ENCODE measurements at regions not wholly inside any gene's neighbourhood (a gene's known extent, or its start where the extent isn't known, plus 50 kb on each side); places are given as distances from the start of the nearest gene placed in this dataset.
"Not testable (repeated sequence)": the region's sequence is repeated elsewhere in the genome, so short reads cannot be mapped to it uniquely, and the experiment has no call there.

DNA sequence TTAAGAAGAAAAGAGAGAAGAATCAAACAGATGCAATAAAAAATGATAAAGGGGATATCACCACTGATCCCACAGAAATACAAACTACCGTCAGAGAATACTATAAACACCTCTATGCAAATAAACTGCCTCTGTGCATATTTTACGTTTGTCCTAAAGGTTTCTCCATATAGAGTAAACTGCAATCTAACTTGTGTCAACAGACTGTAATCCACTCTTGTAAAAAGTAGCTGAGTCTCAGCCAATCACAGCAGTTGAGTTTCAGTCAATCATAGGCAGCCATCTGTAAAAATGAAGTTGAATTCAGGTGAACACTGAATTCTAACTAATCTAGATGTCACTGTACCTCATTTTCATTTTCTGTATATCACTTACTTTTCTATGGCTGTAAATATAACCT lies 112.2 kb upstream of the SYNCRIP start:
- Histone ChIP-seq H3K36me3 (ENCODE audit: control insufficient read depth, insufficient read depth, low read length) (no peaks in the 10 kb centered on the region), H3K4me1 (ENCODE audit: control insufficient read depth, insufficient read depth, low read length) (no peaks in the 10 kb centered on the region), H3K27me3 (ENCODE audit: control insufficient read depth, insufficient read depth, low read length) (no peaks in the 10 kb centered on the region), H3K9me3 (replicated peaks; ENCODE audit: control insufficient read depth, low read depth, low read length) (no peaks in the 10 kb centered on the region), H3K27ac (ENCODE audit: low read length) (no peak overlapping the region), H3K4me3 (ENCODE audit: low read length) (no peak overlapping the region)
- WGBS (ENCODE audit: insufficient coverage): 57% methylated on average over 1 of the region's 2 CpGs
- DNase-seq: no peak

DNA sequence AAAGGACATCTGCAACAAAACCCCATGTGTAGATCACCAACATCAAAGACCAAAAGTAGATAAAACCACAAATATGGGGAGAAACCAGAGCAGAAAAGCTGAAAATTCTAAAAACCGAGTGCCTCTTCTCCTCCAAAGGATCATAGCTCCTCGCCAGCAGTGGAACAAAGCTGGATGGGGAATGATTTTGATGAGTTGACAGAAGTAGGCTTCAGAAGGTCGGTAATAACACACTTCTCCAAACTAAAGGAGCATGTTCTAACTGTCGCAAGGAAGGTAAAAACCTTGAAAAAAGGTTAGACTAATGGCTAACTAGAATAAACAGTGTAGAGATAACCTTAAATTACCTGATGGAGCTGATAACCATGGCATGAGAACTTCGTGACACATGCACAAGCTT lies 109.9 kb upstream of the SYNCRIP start:
- Histone ChIP-seq H3K27me3 (ENCODE audit: control insufficient read depth, insufficient read depth, low read length) (no peaks in the 10 kb centered on the region), H3K4me1 (ENCODE audit: control insufficient read depth, insufficient read depth, low read length) (no peaks in the 10 kb centered on the region), H3K27ac (ENCODE audit: low read length) (no peak overlapping the region), H3K9me3 (replicated peaks; ENCODE audit: control insufficient read depth, low read depth, low read length) (no peaks in the 10 kb centered on the region), H3K36me3 (ENCODE audit: control insufficient read depth, insufficient read depth, low read length) (no peaks in the 10 kb centered on the region), H3K4me3 (ENCODE audit: low read length) (no peak overlapping the region)
- no CpG with 5 or more reads among the region's 5 CpGs for WGBS (ENCODE audit: insufficient coverage)
- DNase-seq: no peak

- H3K27me3 ChIP-seq (ENCODE audit: control insufficient read depth, insufficient read depth, low read length): no peaks in the 10 kb centered on the region
- no peaks in the 10 kb centered on the region for H3K36me3 ChIP-seq (ENCODE audit: control insufficient read depth, insufficient read depth, low read length)
- WGBS (ENCODE audit: insufficient coverage): 89% methylated on average over 4 of the region's 5 CpGs
- H3K9me3 ChIP-seq (replicated peaks; ENCODE audit: control insufficient read depth, low read depth, low read length): no peaks in the 10 kb centered on the region
- DNase-seq: no peak
- H3K4me1 ChIP-seq (ENCODE audit: control insufficient read depth, insufficient read depth, low read length): no peaks in the 10 kb centered on the region
- no peak overlapping the region for H3K4me3 ChIP-seq (ENCODE audit: low read length)
- H3K27ac ChIP-seq (ENCODE audit: low read length): no peak overlapping the region
These were observed 108.8 kb upstream of the SYNCRIP start for GRCh38 chr6:85751374-85752055.

- H3K4me1 ChIP-seq (ENCODE audit: control insufficient read depth, insufficient read depth, low read length); DNase-seq; H3K9me3 ChIP-seq (replicated peaks; ENCODE audit: control insufficient read depth, low read depth, low read length); H3K4me3 ChIP-seq (ENCODE audit: low read length); H3K27me3 ChIP-seq (ENCODE audit: control insufficient read depth, insufficient read depth, low read length); H3K27ac ChIP-seq (ENCODE audit: low read length); H3K36me3 ChIP-seq (ENCODE audit: control insufficient read depth, insufficient read depth, low read length): not testable (repeated sequence)
- WGBS (ENCODE audit: insufficient coverage): no CpG with 5 or more reads among the region's 2 CpGs
These were observed 107.5 kb upstream of the SYNCRIP start for GRCh38 chr6:85750146-85750545.

DNA sequence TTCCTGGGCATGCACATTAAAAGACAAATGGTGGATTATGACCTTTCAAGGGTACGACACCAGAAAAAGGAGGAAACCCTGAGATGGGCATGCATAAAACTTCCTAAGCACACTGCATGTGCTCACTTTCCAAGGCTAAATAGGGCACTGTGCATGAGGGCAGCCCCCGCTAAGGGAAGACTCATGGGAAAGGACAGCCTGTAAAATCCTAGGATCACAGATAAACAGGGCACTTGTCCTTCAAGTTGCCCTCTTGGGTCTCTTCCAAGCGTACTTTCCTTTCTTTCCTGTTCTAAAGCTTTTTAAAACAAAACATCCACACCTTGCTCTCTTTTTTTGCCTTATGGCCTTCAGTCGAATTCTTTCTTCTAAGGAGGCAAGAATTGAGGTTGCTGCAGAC lies 106.5 kb upstream of the SYNCRIP start:
- no peaks in the 10 kb centered on the region for H3K9me3 ChIP-seq (replicated peaks; ENCODE audit: control insufficient read depth, low read depth, low read length)
- WGBS (ENCODE audit: insufficient coverage): 79% methylated on average over 3 of the region's 4 CpGs
- no peaks in the 10 kb centered on the region for H3K4me1 ChIP-seq (ENCODE audit: control insufficient read depth, insufficient read depth, low read length)

DNA sequence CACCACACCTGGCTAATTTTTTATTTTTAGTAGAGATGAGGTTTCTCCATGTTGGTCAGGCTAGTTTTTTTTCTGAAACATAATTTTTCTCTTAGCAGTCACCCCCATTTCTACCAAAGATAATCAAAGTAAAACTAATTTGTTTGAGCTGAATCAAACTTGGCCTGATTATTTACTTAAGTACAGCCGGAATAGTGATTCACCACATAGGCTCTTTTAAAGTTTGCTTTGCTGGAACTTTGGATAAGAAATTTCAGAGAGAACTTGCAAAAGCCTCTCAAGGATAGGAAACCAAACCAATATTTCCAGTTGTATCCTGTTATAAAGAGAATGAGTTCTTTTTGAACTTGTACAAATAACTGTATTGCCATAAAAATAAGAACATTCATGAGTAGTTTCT lies 105.0 kb upstream of the SYNCRIP start:
- WGBS (ENCODE audit: insufficient coverage): no CpG with 5 or more reads among the region's 1 CpG
- Histone ChIP-seq H3K4me3 (ENCODE audit: low read length) (no peak overlapping the region), H3K27me3 (ENCODE audit: control insufficient read depth, insufficient read depth, low read length) (no peaks in the 10 kb centered on the region), H3K36me3 (ENCODE audit: control insufficient read depth, insufficient read depth, low read length) (no peaks in the 10 kb centered on the region), H3K9me3 (replicated peaks; ENCODE audit: control insufficient read depth, low read depth, low read length) (no peaks in the 10 kb centered on the region), H3K4me1 (ENCODE audit: control insufficient read depth, insufficient read depth, low read length) (no peaks in the 10 kb centered on the region), H3K27ac (ENCODE audit: low read length) (no peak overlapping the region)
- no peak for DNase-seq

More for the DNA sequence above, 106.5 kb upstream of the SYNCRIP start:
- Histone ChIP-seq H3K4me3 (ENCODE audit: low read length) (no peak overlapping the region), H3K27ac (ENCODE audit: low read length) (no peak overlapping the region), H3K27me3 (ENCODE audit: control insufficient read depth, insufficient read depth, low read length) (no peaks in the 10 kb centered on the region), H3K36me3 (ENCODE audit: control insufficient read depth, insufficient read depth, low read length) (no peaks in the 10 kb centered on the region)
- DNase-seq: no peak

DNA sequence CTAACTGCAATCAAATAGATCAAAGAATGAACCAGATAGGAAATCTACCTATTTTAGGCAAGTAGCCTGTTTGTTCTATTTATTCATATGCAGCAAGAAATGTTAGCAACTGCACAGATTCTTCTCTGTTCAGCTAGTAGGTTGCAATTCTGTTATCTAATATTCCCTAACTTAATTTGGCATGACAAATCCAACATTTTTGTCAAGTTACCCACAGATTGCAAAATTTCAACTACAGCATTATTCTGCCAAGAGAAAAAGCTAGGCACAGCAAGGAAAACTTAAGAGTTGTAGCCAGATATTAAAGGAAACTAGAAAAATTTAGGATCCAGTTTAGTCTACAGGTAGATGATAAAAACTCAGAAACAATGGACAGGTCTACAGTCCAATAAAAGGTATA lies 104.4 kb upstream of the SYNCRIP start:
- Histone ChIP-seq H3K9me3 (replicated peaks; ENCODE audit: control insufficient read depth, low read depth, low read length) (no peaks in the 10 kb centered on the region), H3K27ac (ENCODE audit: low read length) (no peak overlapping the region), H3K4me1 (ENCODE audit: control insufficient read depth, insufficient read depth, low read length) (no peaks in the 10 kb centered on the region), H3K4me3 (ENCODE audit: low read length) (no peak overlapping the region), H3K36me3 (ENCODE audit: control insufficient read depth, insufficient read depth, low read length) (no peaks in the 10 kb centered on the region), H3K27me3 (ENCODE audit: control insufficient read depth, insufficient read depth, low read length) (no peaks in the 10 kb centered on the region)
- no peak for DNase-seq

GRCh38 chr6:85744433-85744970 lies 101.8 kb upstream of the SYNCRIP start:
- Histone ChIP-seq H3K9me3 (replicated peaks; ENCODE audit: control insufficient read depth, low read depth, low read length) (no peaks in the 10 kb centered on the region), H3K4me1 (ENCODE audit: control insufficient read depth, insufficient read depth, low read length) (no peaks in the 10 kb centered on the region), H3K27me3 (ENCODE audit: control insufficient read depth, insufficient read depth, low read length) (no peaks in the 10 kb centered on the region), H3K27ac (ENCODE audit: low read length) (no peak overlapping the region), H3K36me3 (ENCODE audit: control insufficient read depth, insufficient read depth, low read length) (no peaks in the 10 kb centered on the region), H3K4me3 (ENCODE audit: low read length) (no peak overlapping the region)
- no peak for DNase-seq
- WGBS (ENCODE audit: insufficient coverage): 65% methylated on average over 3 of the region's 4 CpGs

DNA sequence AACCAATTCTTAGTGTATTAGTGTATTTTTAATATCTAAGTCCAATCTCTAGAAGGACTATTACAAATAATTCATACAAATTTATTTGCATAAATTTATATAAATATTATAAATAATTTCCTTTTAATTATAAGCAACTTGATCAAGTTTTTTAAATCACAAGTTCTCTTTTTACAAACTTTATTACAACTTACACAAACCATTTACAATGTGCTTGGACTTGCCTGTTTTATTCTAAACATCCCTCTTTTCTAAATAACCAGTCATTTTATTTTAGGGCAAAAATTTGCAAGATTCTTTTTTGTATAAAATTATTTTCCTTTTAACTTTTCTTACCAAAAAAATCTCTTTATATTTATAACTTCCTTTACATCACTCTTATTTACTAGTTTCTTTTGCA lies 83.5 kb upstream of the SYNCRIP start:
- Histone ChIP-seq H3K4me1 (ENCODE audit: control insufficient read depth, insufficient read depth, low read length) (no peaks in the 10 kb centered on the region), H3K4me3 (ENCODE audit: low read length) (no peak overlapping the region), H3K36me3 (ENCODE audit: control insufficient read depth, insufficient read depth, low read length) (no peaks in the 10 kb centered on the region), H3K9me3 (replicated peaks; ENCODE audit: control insufficient read depth, low read depth, low read length) (peaks cover 12% of the 10 kb centered on the region), H3K27ac (ENCODE audit: low read length) (no peak overlapping the region), H3K27me3 (ENCODE audit: control insufficient read depth, insufficient read depth, low read length) (no peaks in the 10 kb centered on the region)
- no peak for DNase-seq

DNA sequence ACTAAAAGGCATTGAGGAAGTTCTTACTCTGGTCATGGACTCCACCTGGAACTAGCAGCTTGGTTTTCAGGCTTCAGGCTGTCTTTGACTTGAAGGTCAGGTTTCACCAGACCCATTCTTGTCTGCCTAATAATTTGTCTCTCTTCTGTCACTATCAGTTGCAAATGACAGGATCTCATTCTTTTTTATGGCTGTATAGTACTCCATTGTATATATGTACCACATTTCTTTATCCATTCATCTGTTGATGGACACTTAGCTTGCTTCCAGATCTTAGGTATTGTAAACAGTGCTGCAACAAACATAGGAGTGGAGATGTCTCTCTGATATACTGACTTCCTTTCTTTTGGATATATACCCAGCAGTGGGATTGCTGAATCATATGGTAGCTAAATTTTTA lies 73.1 kb upstream of the SYNCRIP start:
- Histone ChIP-seq H3K9me3 (replicated peaks; ENCODE audit: control insufficient read depth, low read depth, low read length) (peaks cover 8% of the 10 kb centered on the region), H3K4me1 (ENCODE audit: control insufficient read depth, insufficient read depth, low read length) (no peaks in the 10 kb centered on the region), H3K4me3 (ENCODE audit: low read length) (no peak overlapping the region), H3K27me3 (ENCODE audit: control insufficient read depth, insufficient read depth, low read length) (no peaks in the 10 kb centered on the region), H3K27ac (ENCODE audit: low read length) (no peak overlapping the region), H3K36me3 (ENCODE audit: control insufficient read depth, insufficient read depth, low read length) (no peaks in the 10 kb centered on the region)
- DNase-seq: no peak
